IPS-15b (cell line): ENCODE measurements at regions not wholly inside any gene's neighbourhood (a gene's known extent, or its start where the extent isn't known, plus 50 kb on each side); places are given as distances from the start of the nearest gene placed in this dataset.

Experiments used
- H3K27me3 ChIP-seq: one replicate; pipeline ENCODE4 v1.6.1; 2013; ENCODE audit warnings: low read length; ENCODE audit not compliant: control insufficient read depth, insufficient read depth
- H3K36me3 ChIP-seq: one replicate; pipeline ENCODE4 v1.6.1; 2013; ENCODE audit warnings: low read length; ENCODE audit not compliant: control insufficient read depth, insufficient read depth
- H3K4me1 ChIP-seq: one replicate; pipeline ENCODE4 v1.6.1; 2013; ENCODE audit warnings: mild to moderate bottlenecking, low read length; ENCODE audit not compliant: control insufficient read depth, insufficient read depth
- H3K4me3 ChIP-seq: one replicate; pipeline ENCODE4 v1.5.1; 2013; ENCODE audit warnings: low read depth, low read length
- H3K9ac ChIP-seq: one replicate; pipeline ENCODE4 v1.6.1; 2013; ENCODE audit warnings: low read depth, mild to moderate bottlenecking, low read length
- H3K9me3 ChIP-seq: one replicate; pipeline ENCODE4 v1.6.1; 2013; ENCODE audit warnings: mild to moderate bottlenecking, low read length; ENCODE audit not compliant: control insufficient read depth, insufficient read depth

DNA sequence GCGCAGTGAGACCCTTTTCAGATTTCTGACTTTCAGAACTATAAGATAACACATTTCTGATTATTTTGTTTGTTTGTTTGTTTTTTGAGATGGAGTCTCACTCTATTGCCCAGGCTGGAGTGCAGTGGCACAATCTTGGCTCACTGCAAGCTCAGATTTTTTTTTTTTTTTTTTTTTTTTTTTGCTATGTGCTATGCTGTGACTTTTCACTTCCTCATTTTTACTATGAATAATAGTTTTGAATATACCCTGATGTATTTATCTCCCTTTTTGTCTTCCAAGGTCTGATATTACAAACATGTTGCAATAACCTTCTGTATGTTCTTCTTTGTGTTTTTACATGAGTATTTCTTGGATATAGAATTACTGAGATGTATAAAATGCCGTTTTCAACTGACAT lies 658.7 kb upstream of the SEL1L start:
- no peaks in the 10 kb centered on the region for H3K4me1 ChIP-seq

DNA sequence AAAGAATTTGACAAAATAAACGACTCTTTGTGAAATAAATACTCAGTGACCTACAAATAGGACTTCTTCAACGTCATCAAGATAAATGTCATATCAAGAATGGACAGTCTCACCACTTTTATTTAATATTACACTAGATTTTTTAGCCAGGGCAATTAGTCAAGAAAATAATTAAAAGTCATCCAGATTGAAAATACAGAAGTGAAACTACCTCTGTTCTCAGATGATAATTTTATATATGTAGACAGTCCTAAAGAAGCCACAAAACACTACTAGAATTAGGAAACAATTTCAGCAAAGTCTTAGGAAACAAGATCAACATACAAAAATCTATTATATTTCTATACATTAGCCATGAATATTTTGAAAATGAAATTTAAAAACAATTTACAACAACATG lies 689.6 kb upstream of the SEL1L start:
- no peaks in the 10 kb centered on the region for H3K4me1 ChIP-seq

More for the DNA sequence above, 658.7 kb upstream of the SEL1L start:
- H3K9ac ChIP-seq = no peak overlapping the region
- peaks cover 4% of the 10 kb centered on the region for H3K9me3 ChIP-seq
- no peak overlapping the region for H3K4me3 ChIP-seq
- no peaks in the 10 kb centered on the region for H3K36me3 ChIP-seq
- H3K27me3 ChIP-seq = no peaks in the 10 kb centered on the region

GRCh38 chr14:82224610-82225009 lies 691.0 kb upstream of the SEL1L start:
- no peaks in the 10 kb centered on the region for H3K9me3 ChIP-seq
- no peaks in the 10 kb centered on the region for H3K4me1 ChIP-seq
- no peak overlapping the region for H3K9ac ChIP-seq
- H3K27me3 ChIP-seq = no peaks in the 10 kb centered on the region
- H3K4me3 ChIP-seq = no peak overlapping the region
- H3K36me3 ChIP-seq = no peaks in the 10 kb centered on the region

More for the DNA sequence above, 689.6 kb upstream of the SEL1L start:
- Histone ChIP-seq H3K36me3 (no peaks in the 10 kb centered on the region), H3K9me3 (no peaks in the 10 kb centered on the region), H3K9ac (no peak overlapping the region), H3K27me3 (no peaks in the 10 kb centered on the region), H3K4me3 (no peak overlapping the region)

DNA sequence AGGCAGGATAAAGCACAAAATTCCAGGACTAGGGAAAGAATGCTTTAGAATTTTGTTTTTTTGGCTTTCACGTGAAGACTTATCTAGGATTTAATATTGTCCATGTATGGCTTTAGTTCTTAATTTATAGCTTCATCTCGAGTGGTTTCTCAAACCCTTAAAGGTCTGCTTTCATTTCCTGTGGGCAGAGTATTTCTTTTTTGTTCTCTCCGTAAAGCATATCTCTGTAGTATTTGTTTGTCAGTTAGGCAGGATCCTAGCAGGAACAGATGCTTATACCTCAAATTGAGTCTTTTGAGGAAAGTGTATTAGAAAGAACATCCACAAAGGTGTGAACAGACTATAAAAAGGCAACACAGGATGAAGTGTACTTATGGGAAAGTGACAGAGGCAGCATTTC lies 697.1 kb upstream of the SEL1L start:
- Histone ChIP-seq H3K27me3 (no peaks in the 10 kb centered on the region), H3K36me3 (no peaks in the 10 kb centered on the region), H3K4me1 (no peaks in the 10 kb centered on the region), H3K9ac (no peak overlapping the region), H3K9me3 (no peaks in the 10 kb centered on the region), H3K4me3 (no peak overlapping the region)

DNA sequence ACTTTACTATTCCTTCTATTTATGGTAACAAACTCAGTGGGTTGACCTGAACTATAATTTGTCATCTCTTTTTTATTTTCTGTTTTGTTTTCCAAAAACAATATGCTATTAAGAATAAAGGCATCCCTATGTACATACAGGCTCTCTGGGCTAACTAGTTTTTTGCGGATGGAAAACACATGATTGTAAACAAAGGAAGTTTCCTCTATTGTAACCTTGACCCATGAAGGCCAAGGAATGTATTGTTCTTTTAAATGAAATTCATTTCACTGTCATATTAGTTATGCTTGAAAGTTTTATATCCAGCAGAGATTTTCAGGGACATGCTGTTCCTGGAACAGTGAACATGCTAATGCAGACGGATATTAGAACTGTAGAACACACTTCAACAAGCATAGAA lies 705.0 kb upstream of the SEL1L start:
- H3K9ac ChIP-seq = no peak overlapping the region
- H3K9me3 ChIP-seq = no peaks in the 10 kb centered on the region
- H3K4me3 ChIP-seq = no peak overlapping the region
- no peaks in the 10 kb centered on the region for H3K36me3 ChIP-seq
- H3K27me3 ChIP-seq = no peaks in the 10 kb centered on the region
- H3K4me1 ChIP-seq = no peaks in the 10 kb centered on the region

DNA sequence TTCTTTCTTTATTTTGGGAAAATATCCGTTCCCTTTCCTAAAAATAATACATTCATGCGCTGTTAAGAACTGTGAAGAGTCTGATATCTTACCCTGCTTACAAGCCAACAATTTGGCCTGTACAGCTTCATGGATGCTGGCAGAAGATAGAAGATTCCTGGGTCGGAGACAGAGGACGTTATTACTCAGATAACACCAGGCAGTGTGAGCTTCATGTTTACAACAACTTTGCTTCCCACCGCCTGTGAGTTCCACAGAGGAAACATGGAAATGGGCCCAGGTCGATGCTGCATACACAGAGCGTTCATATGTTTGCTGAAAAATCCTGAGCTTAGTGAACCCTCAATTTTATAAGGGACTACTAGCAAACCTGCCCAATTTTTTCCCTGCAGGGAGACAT lies 705.6 kb upstream of the SEL1L start:
- Histone ChIP-seq H3K9me3 (no peaks in the 10 kb centered on the region), H3K9ac (no peak overlapping the region), H3K27me3 (no peaks in the 10 kb centered on the region), H3K4me1 (no peaks in the 10 kb centered on the region), H3K36me3 (no peaks in the 10 kb centered on the region), H3K4me3 (no peak overlapping the region)

DNA sequence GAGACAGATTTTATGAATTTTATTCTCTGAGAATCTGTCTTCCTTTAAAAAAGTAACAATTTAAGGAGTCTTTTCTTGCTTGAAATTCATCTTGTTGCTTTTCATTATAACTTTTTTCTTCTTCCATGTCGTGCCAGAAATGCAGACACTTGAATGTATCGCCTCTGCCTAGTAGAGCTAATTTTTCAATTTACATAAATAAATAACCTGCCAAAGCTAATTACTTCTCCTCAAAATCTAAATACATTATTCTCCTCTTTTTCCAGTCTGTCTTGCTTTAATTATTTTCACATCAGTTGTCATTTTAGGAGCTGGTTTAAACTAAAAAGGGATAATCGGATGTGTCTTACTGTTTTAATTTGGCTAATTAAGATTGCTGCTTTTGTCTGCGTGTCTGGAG lies 711.1 kb upstream of the SEL1L start:
- H3K4me3 ChIP-seq = no peak overlapping the region
- no peaks in the 10 kb centered on the region for H3K36me3 ChIP-seq
- no peaks in the 10 kb centered on the region for H3K9me3 ChIP-seq
- no peak overlapping the region for H3K9ac ChIP-seq
- no peaks in the 10 kb centered on the region for H3K4me1 ChIP-seq
- no peaks in the 10 kb centered on the region for H3K27me3 ChIP-seq

GRCh38 chr14:82251494-82251893 lies 717.8 kb upstream of the SEL1L start:
- H3K4me3 ChIP-seq = peak overlapping the region; percentile 15
- no peaks in the 10 kb centered on the region for H3K27me3 ChIP-seq
- no peak overlapping the region for H3K9ac ChIP-seq
- no peaks in the 10 kb centered on the region for H3K9me3 ChIP-seq
- no peaks in the 10 kb centered on the region for H3K36me3 ChIP-seq
- H3K4me1 ChIP-seq = no peaks in the 10 kb centered on the region

GRCh38 chr14:82270286-82270685 lies 736.6 kb upstream of the SEL1L start:
- no peaks in the 10 kb centered on the region for H3K4me1 ChIP-seq
- no peaks in the 10 kb centered on the region for H3K36me3 ChIP-seq
- no peaks in the 10 kb centered on the region for H3K9me3 ChIP-seq
- H3K4me3 ChIP-seq = no peak overlapping the region
- H3K9ac ChIP-seq = no peak overlapping the region
- H3K27me3 ChIP-seq = no peaks in the 10 kb centered on the region

GRCh38 chr14:82298811-82299210 lies 765.2 kb upstream of the SEL1L start:
- Histone ChIP-seq H3K27me3 (no peaks in the 10 kb centered on the region), H3K4me3 (no peak overlapping the region), H3K9ac (no peak overlapping the region), H3K36me3 (no peaks in the 10 kb centered on the region), H3K9me3 (no peaks in the 10 kb centered on the region), H3K4me1 (no peaks in the 10 kb centered on the region)

DNA sequence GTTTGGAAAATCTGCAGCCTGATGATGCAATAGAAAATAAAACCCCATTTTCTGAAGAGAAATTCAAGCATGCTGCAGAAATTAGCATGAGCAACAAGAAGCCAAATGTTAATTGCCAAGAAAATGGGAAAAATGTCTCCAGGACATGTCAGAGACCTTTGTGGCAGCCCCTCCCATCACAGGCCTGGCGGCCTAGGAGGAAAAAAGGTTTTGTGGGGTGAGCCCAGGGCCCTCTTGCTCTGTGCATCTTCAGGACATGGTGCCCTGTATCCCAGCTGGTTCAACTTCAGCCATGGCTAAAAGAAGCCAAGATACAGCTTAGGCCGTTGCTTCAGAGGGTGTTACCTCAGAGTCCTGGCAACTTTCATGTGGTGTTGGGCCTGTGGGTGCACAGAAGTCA lies 775.5 kb upstream of the SEL1L start:
- Histone ChIP-seq H3K27me3 (no peaks in the 10 kb centered on the region), H3K4me1 (no peaks in the 10 kb centered on the region), H3K9ac (no peak overlapping the region), H3K9me3 (peaks cover 5% of the 10 kb centered on the region), H3K4me3 (no peak overlapping the region), H3K36me3 (no peaks in the 10 kb centered on the region)

GRCh38 chr14:82313889-82314288 lies 780.2 kb upstream of the SEL1L start:
- Histone ChIP-seq H3K4me1 (no peaks in the 10 kb centered on the region), H3K27me3 (no peaks in the 10 kb centered on the region), H3K36me3 (no peaks in the 10 kb centered on the region), H3K4me3 (no peak overlapping the region), H3K9ac (no peak overlapping the region), H3K9me3 (peaks cover 5% of the 10 kb centered on the region)

- Histone ChIP-seq H3K4me1 (no peaks in the 10 kb centered on the region), H3K36me3 (no peaks in the 10 kb centered on the region), H3K9ac (no peak overlapping the region), H3K4me3 (no peak overlapping the region), H3K27me3 (no peaks in the 10 kb centered on the region), H3K9me3 (no peaks in the 10 kb centered on the region)
Observed at GRCh38 chr14:82328442-82328841, 794.8 kb upstream of the SEL1L start.
